ENCODE measurements at regions not wholly inside any gene's neighbourhood (a gene's known extent, or its start where the extent isn't known, plus 50 kb on each side); places are given as distances from the start of the nearest gene placed in this dataset.
"Not testable (repeated sequence)": the region's sequence is repeated elsewhere in the genome, so short reads cannot be mapped to it uniquely, and the experiment has no call there.

- TF ChIP-seq CTCF (IDR thresholded peaks at IDR 0.05) = no peak
- no peaks in the 10 kb centered on the region for H3K36me3 Mint-ChIP-seq (ENCODE audit: unreplicated experiment)
- H3K4me1 Mint-ChIP-seq (ENCODE audit: unreplicated experiment) = no peaks in the 10 kb centered on the region
- no peak for DNase-seq (ENCODE audit: extremely low spot score, unreplicated experiment)
- H3K27me3 Mint-ChIP-seq (ENCODE audit: unreplicated experiment) = peaks cover 3% of the 10 kb centered on the region
- H3K4me3 Mint-ChIP-seq (ENCODE audit: unreplicated experiment) = no peak overlapping the region
- H3K27ac Mint-ChIP-seq (ENCODE audit: unreplicated experiment) = no peak overlapping the region
- no peaks in the 10 kb centered on the region for H3K9me3 Mint-ChIP-seq (ENCODE audit: unreplicated experiment)
These were observed 54.8 kb downstream of the OTUD1 start for GRCh38 chr10:23493711-23494110.

DNA sequence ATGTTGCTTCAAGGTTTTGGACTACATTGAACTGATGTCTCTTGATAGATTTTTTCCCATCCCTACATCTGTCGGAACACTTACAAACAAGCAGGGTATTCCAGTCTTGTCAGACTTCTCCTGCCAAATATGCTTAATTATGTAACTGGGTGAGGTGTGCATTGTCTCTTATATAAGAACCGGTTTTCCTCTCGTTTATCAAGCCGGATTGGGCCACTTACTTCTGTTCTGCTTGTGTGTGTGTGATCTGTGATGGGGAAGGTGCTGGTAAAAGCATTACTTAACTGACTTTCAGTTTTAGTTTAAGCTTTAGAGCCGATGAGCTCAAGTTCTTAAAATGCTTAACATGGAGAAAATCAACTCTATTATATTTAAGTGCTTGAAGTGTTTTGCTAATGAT, 57.9 kb downstream of the OTUD1 start:
- no peak for TF ChIP-seq CTCF (IDR thresholded peaks at IDR 0.05)
- Mint-ChIP-seq H3K27me3 (ENCODE audit: unreplicated experiment) (no peaks in the 10 kb centered on the region), H3K27ac (ENCODE audit: unreplicated experiment) (no peak overlapping the region), H3K9me3 (ENCODE audit: unreplicated experiment) (no peaks in the 10 kb centered on the region), H3K36me3 (ENCODE audit: unreplicated experiment) (no peaks in the 10 kb centered on the region), H3K4me1 (ENCODE audit: unreplicated experiment) (no peaks in the 10 kb centered on the region), H3K4me3 (ENCODE audit: unreplicated experiment) (no peak overlapping the region)
- DNase-seq (ENCODE audit: extremely low spot score, unreplicated experiment) = no peak

GRCh38 chr10:23499372-23500132, 60.7 kb downstream of the OTUD1 start:
- H3K4me1 Mint-ChIP-seq (ENCODE audit: unreplicated experiment) = no peaks in the 10 kb centered on the region
- no peak for TF ChIP-seq CTCF (IDR thresholded peaks at IDR 0.05)
- no peaks in the 10 kb centered on the region for H3K27me3 Mint-ChIP-seq (ENCODE audit: unreplicated experiment)
- H3K36me3 Mint-ChIP-seq (ENCODE audit: unreplicated experiment) = no peaks in the 10 kb centered on the region
- H3K4me3 Mint-ChIP-seq (ENCODE audit: unreplicated experiment) = no peak overlapping the region
- H3K9me3 Mint-ChIP-seq (ENCODE audit: unreplicated experiment) = no peaks in the 10 kb centered on the region
- DNase-seq (ENCODE audit: extremely low spot score, unreplicated experiment) = no peak
- no peak overlapping the region for H3K27ac Mint-ChIP-seq (ENCODE audit: unreplicated experiment)

DNA sequence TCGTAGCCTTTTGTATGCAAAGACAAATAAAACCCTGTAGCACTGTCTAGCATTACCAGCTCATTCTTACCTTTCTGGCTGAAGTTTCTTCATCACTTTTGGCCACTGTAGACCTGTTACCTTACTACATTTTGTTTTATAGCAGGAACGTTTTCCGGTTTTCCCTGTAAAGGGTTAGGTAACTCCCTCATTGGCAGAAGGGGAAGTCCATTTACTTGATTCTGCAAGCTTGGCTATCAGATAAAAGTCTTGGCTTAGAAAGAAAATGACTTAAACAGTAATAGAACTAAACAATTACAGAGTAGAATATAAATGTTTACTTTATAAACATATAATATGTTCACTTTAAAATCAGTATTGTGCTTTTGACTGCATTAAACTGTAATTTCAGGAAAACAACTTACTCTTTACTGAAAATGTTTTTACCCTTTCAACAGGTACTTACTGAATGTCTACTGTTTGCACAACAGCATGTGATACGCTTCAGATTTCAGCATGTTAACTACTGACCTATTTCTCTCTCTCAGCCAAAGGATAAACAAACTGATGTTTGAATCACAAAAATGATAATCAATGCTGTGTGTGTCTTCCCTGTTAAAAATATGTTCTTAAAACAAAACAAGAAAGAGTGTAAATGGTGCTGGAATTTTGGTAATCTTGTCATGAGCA, 67.1 kb downstream of the OTUD1 start:
- H3K4me3 Mint-ChIP-seq (ENCODE audit: unreplicated experiment) = no peak overlapping the region
- no peak for TF ChIP-seq CTCF (IDR thresholded peaks at IDR 0.05)
- H3K9me3 Mint-ChIP-seq (ENCODE audit: unreplicated experiment) = no peaks in the 10 kb centered on the region
- no peaks in the 10 kb centered on the region for H3K4me1 Mint-ChIP-seq (ENCODE audit: unreplicated experiment)
- no peaks in the 10 kb centered on the region for H3K36me3 Mint-ChIP-seq (ENCODE audit: unreplicated experiment)
- no peaks in the 10 kb centered on the region for H3K27me3 Mint-ChIP-seq (ENCODE audit: unreplicated experiment)
- DNase-seq (ENCODE audit: extremely low spot score, unreplicated experiment) = no peak
- H3K27ac Mint-ChIP-seq (ENCODE audit: unreplicated experiment) = no peak overlapping the region

GRCh38 chr10:23512355-23513058, 73.6 kb downstream of the OTUD1 start:
- Mint-ChIP-seq H3K27me3 (ENCODE audit: unreplicated experiment) (no peaks in the 10 kb centered on the region), H3K9me3 (ENCODE audit: unreplicated experiment) (peaks cover 9% of the 10 kb centered on the region), H3K4me1 (ENCODE audit: unreplicated experiment) (no peaks in the 10 kb centered on the region), H3K4me3 (ENCODE audit: unreplicated experiment) (no peak overlapping the region), H3K36me3 (ENCODE audit: unreplicated experiment) (no peaks in the 10 kb centered on the region), H3K27ac (ENCODE audit: unreplicated experiment) (no peak overlapping the region)
- DNase-seq (ENCODE audit: extremely low spot score, unreplicated experiment) = no peak
- no peak for TF ChIP-seq CTCF (IDR thresholded peaks at IDR 0.05)

GRCh38 chr10:23513621-23514020, 74.7 kb downstream of the OTUD1 start:
- not testable (repeated sequence) for H3K9me3 Mint-ChIP-seq (ENCODE audit: unreplicated experiment); H3K36me3 Mint-ChIP-seq (ENCODE audit: unreplicated experiment); H3K27ac Mint-ChIP-seq (ENCODE audit: unreplicated experiment); DNase-seq (ENCODE audit: extremely low spot score, unreplicated experiment); H3K27me3 Mint-ChIP-seq (ENCODE audit: unreplicated experiment); H3K4me1 Mint-ChIP-seq (ENCODE audit: unreplicated experiment); H3K4me3 Mint-ChIP-seq (ENCODE audit: unreplicated experiment)

All from osteocyte (in vitro differentiated cells).